ENCODE measurements at regions not wholly inside any gene's neighbourhood (a gene's known extent, or its start where the extent isn't known, plus 50 kb on each side); places are given as distances from the start of the nearest gene placed in this dataset.

DNA sequence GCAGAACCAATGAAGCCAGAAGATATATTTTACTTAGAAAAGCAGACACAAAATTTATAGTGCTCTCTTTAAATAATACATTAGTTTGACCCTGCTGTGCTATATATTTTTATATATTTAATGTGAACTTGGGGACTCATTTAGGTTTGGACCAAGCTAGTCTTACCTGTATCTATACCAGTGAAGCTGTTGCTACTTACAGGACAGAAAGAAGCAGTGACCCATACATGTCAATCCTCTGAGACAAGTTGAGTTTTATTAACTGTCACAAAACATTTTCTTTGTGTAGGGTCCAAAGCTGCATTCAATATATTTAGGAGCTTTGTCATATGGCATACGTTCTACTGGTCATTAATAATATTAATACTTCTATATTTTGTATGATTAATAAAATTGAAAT lies 327.7 kb upstream of the NUDT12 start:
- TF ChIP-seq, protein P1, sequence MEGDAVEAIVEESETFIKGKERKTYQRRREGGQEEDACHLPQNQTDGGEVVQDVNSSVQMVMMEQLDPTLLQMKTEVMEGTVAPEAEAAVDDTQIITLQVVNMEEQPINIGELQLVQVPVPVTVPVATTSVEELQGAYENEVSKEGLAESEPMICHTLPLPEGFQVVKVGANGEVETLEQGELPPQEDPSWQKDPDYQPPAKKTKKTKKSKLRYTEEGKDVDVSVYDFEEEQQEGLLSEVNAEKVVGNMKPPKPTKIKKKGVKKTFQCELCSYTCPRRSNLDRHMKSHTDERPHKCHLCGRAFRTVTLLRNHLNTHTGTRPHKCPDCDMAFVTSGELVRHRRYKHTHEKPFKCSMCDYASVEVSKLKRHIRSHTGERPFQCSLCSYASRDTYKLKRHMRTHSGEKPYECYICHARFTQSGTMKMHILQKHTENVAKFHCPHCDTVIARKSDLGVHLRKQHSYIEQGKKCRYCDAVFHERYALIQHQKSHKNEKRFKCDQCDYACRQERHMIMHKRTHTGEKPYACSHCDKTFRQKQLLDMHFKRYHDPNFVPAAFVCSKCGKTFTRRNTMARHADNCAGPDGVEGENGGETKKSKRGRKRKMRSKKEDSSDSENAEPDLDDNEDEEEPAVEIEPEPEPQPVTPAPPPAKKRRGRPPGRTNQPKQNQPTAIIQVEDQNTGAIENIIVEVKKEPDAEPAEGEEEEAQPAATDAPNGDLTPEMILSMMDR (IDR thresholded peaks at IDR 0.05 in 4 of 5, conservative IDR thresholded peaks at IDR 0.05 in 1 of 5) = no peak
- TF ChIP-seq POLR2A (IDR thresholded peaks at IDR 0.05) = no peak
